Uterus (tissue), 2 donors: ENCODE measurements at regions not wholly inside any gene's neighbourhood (a gene's known extent, or its start where the extent isn't known, plus 50 kb on each side); places are given as distances from the start of the nearest gene placed in this dataset.

Experiments
- CTCF ChIP-seq, 4 experiments: fragments of 200-600 bp in 2 of 4; fragments of 450-650 bp in 2 of 4; sonication (generic) in 2 of 4; IDR thresholded peaks; one replicate each; pipeline ENCODE4 v1.5.1; 2016 to 2019; ENCODE audit warnings: antibody characterized with exemption in 4 of 4, mild to moderate bottlenecking in 2 of 4, moderate library complexity in 1 of 4
- POLR2A ChIP-seq, 2 donors: fragments of 450-650 bp; IDR thresholded peaks; one replicate each; pipeline ENCODE4 v1.6.1; 2016; ENCODE audit warnings: antibody characterized with exemption in 2 of 2, mild to moderate bottlenecking in 1 of 2, moderate library complexity in 1 of 2

DNA sequence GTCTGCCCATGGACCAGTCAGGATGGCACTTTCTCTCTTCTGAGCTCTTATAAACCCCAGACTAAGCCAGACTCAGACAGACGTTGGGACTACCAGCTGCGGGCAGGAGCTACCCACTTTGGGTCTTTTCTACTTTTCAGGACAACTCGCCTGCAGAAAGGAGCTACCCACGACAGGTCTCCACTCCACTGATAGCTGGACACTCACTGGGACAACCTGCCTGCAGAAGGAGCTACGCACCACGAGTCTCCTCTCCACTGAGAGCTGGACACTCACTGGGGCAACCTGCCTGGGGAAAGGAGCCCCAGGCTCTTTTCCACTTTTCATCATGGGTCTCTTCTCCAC is 1440.2 kb upstream of the ACO1 start:
- TF ChIP-seq CTCF (IDR thresholded peaks at IDR 0.05), result no peak
- no peak for TF ChIP-seq POLR2A (IDR thresholded peaks at IDR 0.05)
